ENCODE measurements at regions not wholly inside any gene's neighbourhood (a gene's known extent, or its start where the extent isn't known, plus 50 kb on each side); places are given as distances from the start of the nearest gene placed in this dataset.
"Not testable (repeated sequence)": the region's sequence is repeated elsewhere in the genome, so short reads cannot be mapped to it uniquely, and the experiment has no call there.

- no peaks in the 10 kb centered on the region for H3K27me3 ChIP-seq (ENCODE audit: insufficient read depth, poor library complexity, severe bottlenecking)
Observed at GRCh38 chr19:28436320-28436719, 776.6 kb downstream of the UQCRFS1 start.

GRCh38 chr19:28435551-28436271 is 777.2 kb downstream of the UQCRFS1 start:
- Histone ChIP-seq H3K27me3 (ENCODE audit: insufficient read depth, poor library complexity, severe bottlenecking) (no peaks in the 10 kb centered on the region), H3K27ac (replicated peaks) (no peak overlapping the region), H3K4me3 (replicated peaks; ENCODE audit: insufficient read depth, low read length) (no peak overlapping the region)
- DNase-seq (ENCODE audit: low read depth in 1 of 2, low spot score in 1 of 2) = no peak
- no peak for TF ChIP-seq CTCF (IDR thresholded peaks at IDR 0.05; ENCODE audit: insufficient read depth, low read length)
- TF ChIP-seq GABPA (IDR thresholded peaks at IDR 0.05; ENCODE audit: low read depth) = no peak
- TF ChIP-seq, protein P1, sequence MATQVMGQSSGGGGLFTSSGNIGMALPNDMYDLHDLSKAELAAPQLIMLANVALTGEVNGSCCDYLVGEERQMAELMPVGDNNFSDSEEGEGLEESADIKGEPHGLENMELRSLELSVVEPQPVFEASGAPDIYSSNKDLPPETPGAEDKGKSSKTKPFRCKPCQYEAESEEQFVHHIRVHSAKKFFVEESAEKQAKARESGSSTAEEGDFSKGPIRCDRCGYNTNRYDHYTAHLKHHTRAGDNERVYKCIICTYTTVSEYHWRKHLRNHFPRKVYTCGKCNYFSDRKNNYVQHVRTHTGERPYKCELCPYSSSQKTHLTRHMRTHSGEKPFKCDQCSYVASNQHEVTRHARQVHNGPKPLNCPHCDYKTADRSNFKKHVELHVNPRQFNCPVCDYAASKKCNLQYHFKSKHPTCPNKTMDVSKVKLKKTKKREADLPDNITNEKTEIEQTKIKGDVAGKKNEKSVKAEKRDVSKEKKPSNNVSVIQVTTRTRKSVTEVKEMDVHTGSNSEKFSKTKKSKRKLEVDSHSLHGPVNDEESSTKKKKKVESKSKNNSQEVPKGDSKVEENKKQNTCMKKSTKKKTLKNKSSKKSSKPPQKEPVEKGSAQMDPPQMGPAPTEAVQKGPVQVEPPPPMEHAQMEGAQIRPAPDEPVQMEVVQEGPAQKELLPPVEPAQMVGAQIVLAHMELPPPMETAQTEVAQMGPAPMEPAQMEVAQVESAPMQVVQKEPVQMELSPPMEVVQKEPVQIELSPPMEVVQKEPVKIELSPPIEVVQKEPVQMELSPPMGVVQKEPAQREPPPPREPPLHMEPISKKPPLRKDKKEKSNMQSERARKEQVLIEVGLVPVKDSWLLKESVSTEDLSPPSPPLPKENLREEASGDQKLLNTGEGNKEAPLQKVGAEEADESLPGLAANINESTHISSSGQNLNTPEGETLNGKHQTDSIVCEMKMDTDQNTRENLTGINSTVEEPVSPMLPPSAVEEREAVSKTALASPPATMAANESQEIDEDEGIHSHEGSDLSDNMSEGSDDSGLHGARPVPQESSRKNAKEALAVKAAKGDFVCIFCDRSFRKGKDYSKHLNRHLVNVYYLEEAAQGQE (IDR thresholded peaks at IDR 0.05; ENCODE audit: insufficient replicate concordance, low read depth) = no peak
- TF ChIP-seq POLR2AphosphoS5 (IDR thresholded peaks at IDR 0.05; ENCODE audit: low read depth) = no peak
- TF ChIP-seq SPI1 (IDR thresholded peaks at IDR 0.05; ENCODE audit: borderline replicate concordance, low read depth) = no peak

More at GRCh38 chr19:28436320-28436719, 776.6 kb downstream of the UQCRFS1 start:
- Histone ChIP-seq H3K27ac (replicated peaks) (no peak overlapping the region), H3K4me3 (replicated peaks; ENCODE audit: insufficient read depth, low read length) (no peak overlapping the region)
- TF ChIP-seq, protein P1 (IDR thresholded peaks at IDR 0.05; ENCODE audit: insufficient replicate concordance, low read depth) = no peak
- TF ChIP-seq GABPA (IDR thresholded peaks at IDR 0.05; ENCODE audit: low read depth) = no peak
- TF ChIP-seq CTCF (IDR thresholded peaks at IDR 0.05; ENCODE audit: insufficient read depth, low read length) = no peak
- TF ChIP-seq SPI1 (IDR thresholded peaks at IDR 0.05; ENCODE audit: borderline replicate concordance, low read depth) = no peak
- no peak for TF ChIP-seq POLR2AphosphoS5 (IDR thresholded peaks at IDR 0.05; ENCODE audit: low read depth)
- no peak for DNase-seq (ENCODE audit: low read depth in 1 of 2, low spot score in 1 of 2)

- DNase-seq (ENCODE audit: low read depth in 1 of 2, low spot score in 1 of 2); H3K27ac ChIP-seq (replicated peaks); H3K27me3 ChIP-seq (ENCODE audit: insufficient read depth, poor library complexity, severe bottlenecking); H3K4me3 ChIP-seq (replicated peaks; ENCODE audit: insufficient read depth, low read length): not testable (repeated sequence)
Observed at GRCh38 chr19:28434794-28435193, 778.2 kb downstream of the UQCRFS1 start.

DNA sequence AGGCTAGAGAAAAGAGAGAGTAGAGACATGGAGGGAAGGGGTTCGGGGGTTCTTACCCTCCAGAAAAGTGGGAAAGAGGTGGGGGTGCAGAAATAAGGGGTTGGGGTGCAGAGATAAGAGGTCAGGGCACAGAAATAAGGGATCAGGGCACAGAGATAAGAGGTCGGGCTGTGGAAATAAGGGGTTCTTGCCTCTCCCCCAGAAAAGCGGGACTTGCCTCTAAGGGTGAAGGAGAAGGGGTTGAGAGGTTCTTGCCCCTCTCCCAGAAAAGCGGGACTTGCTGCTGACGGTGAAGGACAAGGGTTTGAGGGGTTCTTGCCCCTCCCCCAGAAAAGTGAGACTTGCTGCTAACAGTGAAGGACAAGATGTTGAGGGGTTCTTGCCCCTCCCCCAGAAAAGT is 778.6 kb downstream of the UQCRFS1 start:
- H3K27me3 ChIP-seq (ENCODE audit: insufficient read depth, poor library complexity, severe bottlenecking); H3K4me3 ChIP-seq (replicated peaks; ENCODE audit: insufficient read depth, low read length); H3K27ac ChIP-seq (replicated peaks); DNase-seq (ENCODE audit: low read depth in 1 of 2, low spot score in 1 of 2): not testable (repeated sequence)

DNA sequence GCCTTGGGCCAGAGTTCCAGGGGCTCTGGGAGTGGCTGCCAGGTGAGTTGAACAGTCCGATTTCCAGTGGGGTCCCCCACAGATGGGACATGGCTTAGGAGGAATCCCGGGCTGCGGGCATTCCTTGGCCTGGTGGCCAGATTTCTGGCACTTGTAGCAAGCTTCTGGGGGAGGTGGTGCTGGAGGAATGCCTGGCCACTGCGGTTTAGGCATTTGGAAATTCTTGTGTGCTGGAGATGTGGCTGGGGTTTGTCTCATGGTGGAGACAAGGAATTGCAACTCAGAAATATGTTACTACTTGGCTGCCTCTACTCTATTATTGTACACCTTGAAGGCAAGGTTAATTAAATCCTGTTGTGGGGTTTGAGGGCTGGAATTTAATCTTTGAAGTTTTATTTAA is 779.8 kb downstream of the UQCRFS1 start:
- H3K27ac ChIP-seq (replicated peaks); H3K4me3 ChIP-seq (replicated peaks; ENCODE audit: insufficient read depth, low read length); DNase-seq (ENCODE audit: low read depth in 1 of 2, low spot score in 1 of 2); H3K27me3 ChIP-seq (ENCODE audit: insufficient read depth, poor library complexity, severe bottlenecking): not testable (repeated sequence)
